OCI-LY3 (cell line): ENCODE measurements at regions not wholly inside any gene's neighbourhood (a gene's known extent, or its start where the extent isn't known, plus 50 kb on each side); places are given as distances from the start of the nearest gene placed in this dataset.

Experiments used
- EZH2phosphoT487 ChIP-seq: fragments of 200-600 bp; shearing (Covaris generic); IDR thresholded peaks from 2 replicates; pipeline ENCODE4 v1.6.1; 2018; ENCODE audit warnings: antibody characterized with exemption, mixed run types, low read depth
- TF ChIP-seq, protein P1 (sequence below): fragments of 200-600, 300-600 bp; sonication (generic); IDR thresholded peaks from 2 replicates; pipeline ENCODE4 v1.5.1; 2014; ENCODE audit warnings: antibody characterized with exemption, low read length, low read depth

DNA sequence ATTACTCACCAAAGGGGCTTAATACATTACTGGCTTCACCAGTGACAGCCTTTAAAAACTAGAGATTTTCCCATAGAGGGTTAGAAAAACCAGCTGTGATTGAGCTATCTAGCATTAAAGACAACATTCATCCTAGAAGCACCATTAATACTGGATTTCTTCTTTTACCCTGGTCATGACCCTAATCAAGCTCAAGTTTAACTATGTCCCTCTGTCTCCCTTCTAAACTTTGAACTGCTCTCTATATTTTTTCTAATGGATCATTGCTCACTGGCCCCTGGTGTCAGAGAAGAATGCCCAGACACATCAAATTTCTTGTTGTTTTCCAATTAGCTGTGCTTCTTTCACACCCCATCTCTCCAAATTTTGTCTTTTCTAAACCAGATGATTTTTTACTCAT lies 1101.3 kb downstream of the XPNPEP1 start:
- TF ChIP-seq, protein P1, sequence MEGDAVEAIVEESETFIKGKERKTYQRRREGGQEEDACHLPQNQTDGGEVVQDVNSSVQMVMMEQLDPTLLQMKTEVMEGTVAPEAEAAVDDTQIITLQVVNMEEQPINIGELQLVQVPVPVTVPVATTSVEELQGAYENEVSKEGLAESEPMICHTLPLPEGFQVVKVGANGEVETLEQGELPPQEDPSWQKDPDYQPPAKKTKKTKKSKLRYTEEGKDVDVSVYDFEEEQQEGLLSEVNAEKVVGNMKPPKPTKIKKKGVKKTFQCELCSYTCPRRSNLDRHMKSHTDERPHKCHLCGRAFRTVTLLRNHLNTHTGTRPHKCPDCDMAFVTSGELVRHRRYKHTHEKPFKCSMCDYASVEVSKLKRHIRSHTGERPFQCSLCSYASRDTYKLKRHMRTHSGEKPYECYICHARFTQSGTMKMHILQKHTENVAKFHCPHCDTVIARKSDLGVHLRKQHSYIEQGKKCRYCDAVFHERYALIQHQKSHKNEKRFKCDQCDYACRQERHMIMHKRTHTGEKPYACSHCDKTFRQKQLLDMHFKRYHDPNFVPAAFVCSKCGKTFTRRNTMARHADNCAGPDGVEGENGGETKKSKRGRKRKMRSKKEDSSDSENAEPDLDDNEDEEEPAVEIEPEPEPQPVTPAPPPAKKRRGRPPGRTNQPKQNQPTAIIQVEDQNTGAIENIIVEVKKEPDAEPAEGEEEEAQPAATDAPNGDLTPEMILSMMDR: no peak
- no peak for TF ChIP-seq EZH2phosphoT487
